ENCODE measurements at regions not wholly inside any gene's neighbourhood (a gene's known extent, or its start where the extent isn't known, plus 50 kb on each side); places are given as distances from the start of the nearest gene placed in this dataset.
"Not testable (repeated sequence)": the region's sequence is repeated elsewhere in the genome, so short reads cannot be mapped to it uniquely, and the experiment has no call there.

- no peak for DNase-seq
These were observed 905.8 kb downstream of the SLITRK1 start for GRCh38 chr13:82976499-82976898.

- no peak for DNase-seq
These were observed 918.8 kb downstream of the SLITRK1 start for GRCh38 chr13:82963226-82964099.

GRCh38 chr13:82962397-82962796 lies 919.9 kb downstream of the SLITRK1 start:
- peak; percentile 36 for DNase-seq

- no peak for DNase-seq
These were observed 920.5 kb downstream of the SLITRK1 start for GRCh38 chr13:82961757-82962156.

- not testable (repeated sequence) for DNase-seq
These were observed 929.9 kb downstream of the SLITRK1 start for GRCh38 chr13:82952336-82952735.

GRCh38 chr13:82947683-82948082 lies 934.6 kb downstream of the SLITRK1 start:
- DNase-seq, result no peak

GRCh38 chr13:82947191-82947621 lies 935.1 kb downstream of the SLITRK1 start:
- DNase-seq, result peak; percentile 16

GRCh38 chr13:82938644-82939043 lies 943.6 kb downstream of the SLITRK1 start:
- no peak for DNase-seq

GRCh38 chr13:82934000-82934399 lies 948.3 kb downstream of the SLITRK1 start:
- no peak for DNase-seq

GRCh38 chr13:82925114-82925513 lies 957.2 kb downstream of the SLITRK1 start:
- no peak for DNase-seq

- no peak for DNase-seq
These were observed 964.3 kb downstream of the SLITRK1 start for GRCh38 chr13:82917984-82918383.

GRCh38 chr13:82912564-82912963 lies 969.7 kb downstream of the SLITRK1 start:
- DNase-seq, result no peak

- no peak for DNase-seq
These were observed 977.2 kb downstream of the SLITRK1 start for GRCh38 chr13:82905071-82905470.

- DNase-seq, result no peak
These were observed 981.8 kb downstream of the SLITRK1 start for GRCh38 chr13:82900453-82900852.

- no peak for DNase-seq
These were observed 983.7 kb downstream of the SLITRK1 start for GRCh38 chr13:82898586-82898985.

- DNase-seq, result no peak
These were observed 1002.4 kb downstream of the SLITRK1 start for GRCh38 chr13:82879921-82880320.

- DNase-seq, result peak; percentile 1
These were observed 1003.7 kb downstream of the SLITRK1 start for GRCh38 chr13:82878536-82878935.

GRCh38 chr13:82867284-82867683 lies 1015.0 kb downstream of the SLITRK1 start:
- DNase-seq, result no peak

GRCh38 chr13:82850644-82851043 lies 1031.6 kb downstream of the SLITRK1 start:
- DNase-seq, result no peak

GRCh38 chr13:82848766-82849165 lies 1033.5 kb downstream of the SLITRK1 start:
- no peak for DNase-seq

- DNase-seq, result no peak
These were observed 1034.7 kb downstream of the SLITRK1 start for GRCh38 chr13:82847595-82847994.

- DNase-seq, result no peak
These were observed 1048.4 kb downstream of the SLITRK1 start for GRCh38 chr13:82833923-82834322.

GRCh38 chr13:82829040-82829439 lies 1053.2 kb downstream of the SLITRK1 start:
- no peak for DNase-seq

- no peak for DNase-seq
These were observed 1054.5 kb downstream of the SLITRK1 start for GRCh38 chr13:82827724-82828123.
